ENCODE measurements at regions not wholly inside any gene's neighbourhood (a gene's known extent, or its start where the extent isn't known, plus 50 kb on each side); places are given as distances from the start of the nearest gene placed in this dataset.

DNA sequence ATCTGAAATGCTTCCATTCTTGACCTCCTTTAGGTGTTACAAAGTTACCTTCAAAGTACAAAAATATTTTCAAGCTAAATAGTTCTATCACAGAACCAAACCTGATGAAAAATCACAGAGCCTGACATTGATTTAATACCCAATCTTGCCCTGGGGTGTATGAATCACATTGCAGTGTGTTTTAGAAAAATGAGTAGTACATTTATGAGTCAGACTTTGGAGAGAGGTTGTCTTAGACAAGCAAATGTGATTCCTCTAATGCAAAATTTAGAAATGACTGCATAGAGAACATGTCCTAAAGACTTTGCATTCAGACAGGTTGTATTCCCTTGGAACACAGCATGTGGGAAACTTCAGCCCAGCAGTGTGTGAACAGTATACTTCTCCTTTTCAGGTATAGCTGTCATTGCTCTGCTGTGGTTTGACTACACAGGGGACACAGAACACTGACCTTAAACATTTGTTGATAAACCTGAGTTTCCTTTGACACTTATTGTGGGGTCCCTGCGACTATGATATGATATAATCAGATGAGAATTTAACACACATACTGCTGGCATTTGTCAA is 972.1 kb downstream of the JRKL start:
- intact Hi-C loops (cut with micrococcal nuclease; ENCODE audit: unreplicated experiment) = no loop called here
- RAD21 ChIA-PET (ENCODE audit: unreplicated experiment) = no interaction called here
- Histone ChIP-seq H3K4me3 (no peak overlapping the region), H3K9me3 (replicated peaks; ENCODE audit: control insufficient read depth, insufficient read depth, low read length) (no peaks in the 10 kb centered on the region), H3K9ac (ENCODE audit: control insufficient read depth, insufficient read depth, low read length) (no peak overlapping the region), H3K36me3 (ENCODE audit: control insufficient read depth in 2 of 2, insufficient read depth in 2 of 2, low read length in 1 of 2) (no peaks in the 10 kb centered on the region), H4K20me1 (ENCODE audit: control insufficient read depth, insufficient read depth) (no peaks in the 10 kb centered on the region), H3K4me1 (ENCODE audit: control insufficient read depth, insufficient read depth, low read length) (no peaks in the 10 kb centered on the region), H3K27ac (ENCODE audit: control insufficient read depth, insufficient read depth) (no peak overlapping the region), H3K79me2 (ENCODE audit: control insufficient read depth, insufficient read depth, low read length) (no peaks in the 10 kb centered on the region), H3K4me2 (ENCODE audit: control insufficient read depth, insufficient read depth) (no peak overlapping the region), H2AFZ (ENCODE audit: control insufficient read depth, low read depth, low read length) (no peak overlapping the region), H3K27me3 (replicated peaks in 1 of 2; ENCODE audit: control insufficient read depth in 2 of 2, insufficient read depth in 2 of 2, low read length in 1 of 2) (no peaks in the 10 kb centered on the region; a peak in 1 of 4 replicates)
- no peak for ATAC-seq
- SMC1A ChIA-PET (ENCODE audit: uncharacterized antibody, unreplicated experiment) = no interaction called here
- CTCF ChIA-PET = interaction anchor here (1.0 kb wide), 1 partner anchor 16 kb away, joined by 3 read pairs; no protein-coding TSS in a partner anchor
- WGBS (ENCODE audit: insufficient coverage, insufficient replicate concordance, low lambda C conversion rate, missing lambda C conversion rate) = 0% methylated on average over 1 of the region's 1 CpG
- POLR2A ChIA-PET = no interaction called here
- BruUV-seq (replicated peaks) = no TSS peak
- in situ Hi-C loops (cut with MboI) = no loop called here
- no peak for DNase-seq (ENCODE audit: low read depth, low spot score)
- TF ChIP-seq, protein P1, sequence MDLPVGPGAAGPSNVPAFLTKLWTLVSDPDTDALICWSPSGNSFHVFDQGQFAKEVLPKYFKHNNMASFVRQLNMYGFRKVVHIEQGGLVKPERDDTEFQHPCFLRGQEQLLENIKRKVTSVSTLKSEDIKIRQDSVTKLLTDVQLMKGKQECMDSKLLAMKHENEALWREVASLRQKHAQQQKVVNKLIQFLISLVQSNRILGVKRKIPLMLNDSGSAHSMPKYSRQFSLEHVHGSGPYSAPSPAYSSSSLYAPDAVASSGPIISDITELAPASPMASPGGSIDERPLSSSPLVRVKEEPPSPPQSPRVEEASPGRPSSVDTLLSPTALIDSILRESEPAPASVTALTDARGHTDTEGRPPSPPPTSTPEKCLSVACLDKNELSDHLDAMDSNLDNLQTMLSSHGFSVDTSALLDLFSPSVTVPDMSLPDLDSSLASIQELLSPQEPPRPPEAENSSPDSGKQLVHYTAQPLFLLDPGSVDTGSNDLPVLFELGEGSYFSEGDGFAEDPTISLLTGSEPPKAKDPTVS (IDR thresholded peaks at IDR 0.05; ENCODE audit: low read depth, low read length) = no peak
- TF ChIP-seq POLR2A (IDR thresholded peaks at IDR 0.05; ENCODE audit: low read depth, low read length) = no peak
- TF ChIP-seq HDAC2 (IDR thresholded peaks at IDR 0.05) = no peak
- TF ChIP-seq NFYA (IDR thresholded peaks at IDR 0.05; ENCODE audit: borderline replicate concordance, low read depth, low read length) = no peak
- TF ChIP-seq NR2C1 (IDR thresholded peaks at IDR 0.05) = no peak
- no peak for TF ChIP-seq MXI1 (IDR thresholded peaks at IDR 0.05; ENCODE audit: low read depth, low read length)
- TF ChIP-seq, protein P2, sequence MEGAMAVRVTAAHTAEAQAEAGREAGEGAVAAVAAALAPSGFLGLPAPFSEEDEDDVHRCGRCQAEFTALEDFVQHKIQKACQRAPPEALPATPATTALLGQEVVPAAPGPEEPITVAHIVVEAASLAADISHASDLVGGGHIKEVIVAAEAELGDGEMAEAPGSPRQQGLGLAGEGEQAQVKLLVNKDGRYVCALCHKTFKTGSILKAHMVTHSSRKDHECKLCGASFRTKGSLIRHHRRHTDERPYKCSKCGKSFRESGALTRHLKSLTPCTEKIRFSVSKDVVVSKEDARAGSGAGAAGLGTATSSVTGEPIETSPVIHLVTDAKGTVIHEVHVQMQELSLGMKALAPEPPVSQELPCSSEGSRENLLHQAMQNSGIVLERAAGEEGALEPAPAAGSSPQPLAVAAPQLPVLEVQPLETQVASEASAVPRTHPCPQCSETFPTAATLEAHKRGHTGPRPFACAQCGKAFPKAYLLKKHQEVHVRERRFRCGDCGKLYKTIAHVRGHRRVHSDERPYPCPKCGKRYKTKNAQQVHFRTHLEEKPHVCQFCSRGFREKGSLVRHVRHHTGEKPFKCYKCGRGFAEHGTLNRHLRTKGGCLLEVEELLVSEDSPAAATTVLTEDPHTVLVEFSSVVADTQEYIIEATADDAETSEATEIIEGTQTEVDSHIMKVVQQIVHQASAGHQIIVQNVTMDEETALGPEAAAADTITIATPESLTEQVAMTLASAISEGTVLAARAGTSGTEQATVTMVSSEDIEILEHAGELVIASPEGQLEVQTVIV (IDR thresholded peaks at IDR 0.05; ENCODE audit: borderline replicate concordance, partially characterized antibody) = no peak
- no peak for TF ChIP-seq MYB (IDR thresholded peaks at IDR 0.05; ENCODE audit: borderline replicate concordance, low read depth, low read length)
- no peak for FAIRE-seq

All from GM12878 (cell line).